KMS-11 (cell line): ENCODE measurements at regions not wholly inside any gene's neighbourhood (a gene's known extent, or its start where the extent isn't known, plus 50 kb on each side); places are given as distances from the start of the nearest gene placed in this dataset.

Experiments
- H2AFZ ChIP-seq: fragments of 200-600 bp; sonication (generic); 2 replicates; pipeline ENCODE4 v1.6.1; 2016; ENCODE audit warnings: antibody characterized with exemption, mixed run types, low read depth
- H3K27ac ChIP-seq: fragments of 200-600 bp; sonication (generic); 2 replicates; pipeline ENCODE4 v1.6.1; 2016; ENCODE audit warnings: mild to moderate bottlenecking, mixed run types
- H3K27me3 ChIP-seq: fragments of 200-600 bp; sonication (generic); 2 replicates; pipeline ENCODE4 v1.6.1; 2017; ENCODE audit warnings: mild to moderate bottlenecking, low read depth, mixed run types, moderate library complexity; ENCODE audit not compliant: insufficient read depth
- H3K36me3 ChIP-seq: fragments of 200-600 bp; sonication (generic); 2 replicates; pipeline ENCODE4 v1.6.1; 2017; ENCODE audit warnings: mild to moderate bottlenecking, mixed run types; ENCODE audit not compliant: insufficient read depth
- H3K4me1 ChIP-seq: fragments of 200-600 bp; sonication (generic); 2 replicates; pipeline ENCODE4 v1.6.1; 2016; ENCODE audit warnings: mild to moderate bottlenecking, low read depth, mixed run types; ENCODE audit not compliant: poor library complexity, severe bottlenecking
- H3K4me2 ChIP-seq: fragments of 200-600 bp; sonication (generic); 2 replicates; pipeline ENCODE4 v1.7.0; 2016; ENCODE audit warnings: mild to moderate bottlenecking, mixed run types
- H3K4me3 ChIP-seq: fragments of 200-600 bp; sonication (generic); IDR thresholded peaks from 2 replicates; pipeline ENCODE4 v1.6.1; 2017; ENCODE audit warnings: low read depth, low read length, mixed read lengths; ENCODE audit not compliant: insufficient read depth
- H3K79me2 ChIP-seq: fragments of 200-600 bp; sonication (generic); 2 replicates; pipeline ENCODE4 v1.6.1; 2016; ENCODE audit warnings: low read depth, mixed run types; ENCODE audit not compliant: insufficient read depth
- H3K9ac ChIP-seq: fragments of 200-600 bp; sonication (generic); 2 replicates; pipeline ENCODE4 v1.6.1; 2016; ENCODE audit warnings: mild to moderate bottlenecking, mixed run types
- H4K20me1 ChIP-seq: fragments of 200-600 bp; sonication (generic); 2 replicates; pipeline ENCODE4 v1.6.1; 2016; ENCODE audit warnings: mild to moderate bottlenecking, mixed run types; ENCODE audit not compliant: insufficient read depth
- TF ChIP-seq, protein P1 (sequence below): fragments of 200-600 bp; sonication (generic); conservative IDR thresholded peaks from 2 replicates; pipeline ENCODE4 v1.6.1; 2017; ENCODE audit warnings: low read depth, mild to moderate bottlenecking, antibody characterized with exemption, low read length, moderate library complexity, mixed read lengths

DNA sequence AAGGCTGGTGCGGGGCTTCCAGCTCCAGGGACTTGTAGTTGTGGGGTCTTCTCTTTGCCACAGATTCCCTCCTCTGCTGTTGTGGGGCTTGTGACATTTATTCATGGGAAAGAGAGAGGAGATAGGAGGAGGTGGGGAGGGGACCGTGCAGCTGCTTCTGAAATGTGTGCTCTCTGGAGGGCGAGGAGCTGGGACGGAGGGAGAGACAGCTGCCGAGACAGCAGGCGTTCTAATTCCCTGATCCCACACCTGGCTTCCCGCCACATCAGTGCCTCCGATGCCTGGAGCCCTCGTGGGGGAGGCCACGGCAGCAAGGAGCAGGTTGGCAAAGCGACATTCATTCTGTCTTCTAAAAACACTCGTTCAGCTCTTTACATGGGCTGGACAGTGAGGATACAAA lies 164.4 kb downstream of the USP12 start:
- Histone ChIP-seq H3K79me2 (no peaks in the 10 kb centered on the region), H3K4me1 (no peaks in the 10 kb centered on the region), H3K27ac (no peak overlapping the region), H4K20me1 (no peaks in the 10 kb centered on the region), H2AFZ (no peak overlapping the region), H3K9ac (no peak overlapping the region), H3K36me3 (no peaks in the 10 kb centered on the region), H3K4me2 (no peak overlapping the region), H3K27me3 (no peaks in the 10 kb centered on the region), H3K4me3 (no peak overlapping the region)
- TF ChIP-seq, protein P1, sequence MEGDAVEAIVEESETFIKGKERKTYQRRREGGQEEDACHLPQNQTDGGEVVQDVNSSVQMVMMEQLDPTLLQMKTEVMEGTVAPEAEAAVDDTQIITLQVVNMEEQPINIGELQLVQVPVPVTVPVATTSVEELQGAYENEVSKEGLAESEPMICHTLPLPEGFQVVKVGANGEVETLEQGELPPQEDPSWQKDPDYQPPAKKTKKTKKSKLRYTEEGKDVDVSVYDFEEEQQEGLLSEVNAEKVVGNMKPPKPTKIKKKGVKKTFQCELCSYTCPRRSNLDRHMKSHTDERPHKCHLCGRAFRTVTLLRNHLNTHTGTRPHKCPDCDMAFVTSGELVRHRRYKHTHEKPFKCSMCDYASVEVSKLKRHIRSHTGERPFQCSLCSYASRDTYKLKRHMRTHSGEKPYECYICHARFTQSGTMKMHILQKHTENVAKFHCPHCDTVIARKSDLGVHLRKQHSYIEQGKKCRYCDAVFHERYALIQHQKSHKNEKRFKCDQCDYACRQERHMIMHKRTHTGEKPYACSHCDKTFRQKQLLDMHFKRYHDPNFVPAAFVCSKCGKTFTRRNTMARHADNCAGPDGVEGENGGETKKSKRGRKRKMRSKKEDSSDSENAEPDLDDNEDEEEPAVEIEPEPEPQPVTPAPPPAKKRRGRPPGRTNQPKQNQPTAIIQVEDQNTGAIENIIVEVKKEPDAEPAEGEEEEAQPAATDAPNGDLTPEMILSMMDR, result no peak

DNA sequence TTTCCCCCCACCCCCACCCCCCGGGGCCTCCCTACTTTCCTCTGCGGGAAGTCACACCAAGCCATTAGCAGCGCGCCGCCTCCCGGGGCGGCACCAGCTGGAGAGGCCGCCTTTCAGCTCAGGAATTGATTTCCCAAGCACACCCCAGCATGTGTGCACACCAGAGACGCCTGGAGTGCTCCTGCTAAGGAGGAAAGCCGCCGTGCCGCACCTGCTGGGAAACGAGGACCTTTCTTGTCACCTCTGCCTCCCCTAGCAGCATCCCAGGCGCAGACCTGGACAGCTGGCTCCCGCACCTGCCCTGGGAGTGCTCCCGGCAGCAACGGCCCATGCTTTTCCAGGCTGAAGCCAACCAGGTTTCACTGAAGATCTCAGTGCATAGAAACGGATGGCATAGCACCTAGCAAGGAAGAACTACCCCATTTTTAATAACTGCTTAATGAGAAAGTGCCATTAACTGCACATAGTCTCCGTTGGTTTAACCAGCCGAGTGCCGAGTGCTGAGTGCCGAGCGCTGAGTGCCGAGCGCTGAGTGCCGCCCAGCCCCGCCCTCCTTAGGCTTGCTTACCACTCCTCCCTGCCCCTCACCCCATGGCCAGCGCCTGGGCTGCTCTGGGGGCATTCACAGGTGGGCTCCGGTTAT lies 165.0 kb downstream of the USP12 start:
- TF ChIP-seq, protein P1, result no peak
- H4K20me1 ChIP-seq, result no peaks in the 10 kb centered on the region
- no peak overlapping the region for H3K4me3 ChIP-seq
- no peaks in the 10 kb centered on the region for H3K36me3 ChIP-seq
- H2AFZ ChIP-seq, result no peak overlapping the region
- H3K9ac ChIP-seq, result no peak overlapping the region
- H3K27ac ChIP-seq, result no peak overlapping the region
- H3K79me2 ChIP-seq, result no peaks in the 10 kb centered on the region
- H3K4me2 ChIP-seq, result no peak overlapping the region
- no peaks in the 10 kb centered on the region for H3K27me3 ChIP-seq
- H3K4me1 ChIP-seq, result no peaks in the 10 kb centered on the region

DNA sequence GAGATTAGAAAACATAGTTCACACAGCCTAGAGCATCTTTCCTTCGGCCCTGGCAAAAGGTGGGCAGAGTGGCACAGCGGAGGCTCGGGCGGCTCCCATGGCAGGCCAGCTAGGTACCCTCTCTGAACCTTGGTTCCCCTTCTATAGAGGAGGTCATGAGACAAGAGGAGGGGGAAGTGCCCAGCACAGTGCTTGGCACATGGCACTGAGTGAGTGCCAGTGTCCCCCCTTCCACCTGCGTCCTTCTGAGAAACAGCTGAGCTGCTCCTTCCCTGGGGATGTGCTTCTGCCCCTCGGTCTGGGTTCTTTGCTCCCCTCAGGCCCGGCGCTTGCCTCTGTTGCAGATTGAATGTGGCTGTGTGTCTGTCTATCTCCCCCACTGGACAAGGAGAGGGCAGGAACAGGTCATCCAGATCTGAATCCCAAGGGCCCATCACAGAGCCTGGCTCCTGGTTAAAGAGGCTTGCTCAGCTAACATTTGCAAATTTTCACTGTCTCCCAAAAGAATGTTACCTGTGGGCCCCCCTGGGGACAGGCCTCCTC lies 165.6 kb downstream of the USP12 start:
- no peaks in the 10 kb centered on the region for H3K27me3 ChIP-seq
- H3K4me1 ChIP-seq, result no peaks in the 10 kb centered on the region
- no peaks in the 10 kb centered on the region for H3K79me2 ChIP-seq
- no peak overlapping the region for H3K9ac ChIP-seq
- no peak overlapping the region for H3K4me3 ChIP-seq
- no peaks in the 10 kb centered on the region for H4K20me1 ChIP-seq
- H3K27ac ChIP-seq, result no peak overlapping the region
- TF ChIP-seq, protein P1, result no peak
- no peaks in the 10 kb centered on the region for H3K36me3 ChIP-seq
- H2AFZ ChIP-seq, result no peak overlapping the region
- H3K4me2 ChIP-seq, result no peak overlapping the region

DNA sequence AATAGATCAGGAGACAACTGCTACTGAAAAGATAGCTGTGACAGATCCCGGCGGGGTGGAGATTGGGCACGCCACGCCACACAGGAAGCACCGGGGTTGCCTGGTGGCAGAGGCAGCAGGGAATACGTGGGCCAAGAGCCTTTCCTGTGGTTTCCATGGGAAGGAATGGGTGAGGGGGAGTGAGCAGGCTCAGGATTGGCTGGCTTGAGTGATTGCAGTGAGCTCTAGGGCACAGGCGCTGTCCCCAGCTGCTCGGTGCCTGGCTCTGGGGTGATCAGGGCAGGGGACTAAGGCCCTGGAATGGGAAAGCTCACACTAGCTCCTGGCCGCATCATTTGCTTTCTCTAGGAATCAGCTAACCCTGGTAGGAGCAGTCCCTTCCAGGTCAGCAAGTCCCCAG lies 166.1 kb downstream of the USP12 start:
- Histone ChIP-seq H3K79me2 (no peaks in the 10 kb centered on the region), H3K4me2 (no peak overlapping the region), H3K4me1 (no peaks in the 10 kb centered on the region), H3K4me3 (no peak overlapping the region), H3K27ac (no peak overlapping the region), H4K20me1 (no peaks in the 10 kb centered on the region), H2AFZ (no peak overlapping the region), H3K27me3 (no peaks in the 10 kb centered on the region), H3K36me3 (no peaks in the 10 kb centered on the region), H3K9ac (no peak overlapping the region)
- TF ChIP-seq, protein P1, result no peak
